Hematopoietic multipotent progenitor cell treated with erythropoietin and hydrocortisone succinate and interleukin-3 and kit ligand, for 6 days (in vitro differentiated cells): ENCODE measurements at regions not wholly inside any gene's neighbourhood (a gene's known extent, or its start where the extent isn't known, plus 50 kb on each side); places are given as distances from the start of the nearest gene placed in this dataset.
"Not testable (repeated sequence)": the region's sequence is repeated elsewhere in the genome, so short reads cannot be mapped to it uniquely, and the experiment has no call there.

Experiments
- DNase-seq: peaks from one replicate; pipeline ENCODE4 v3.0.0-alpha.2; 2015

DNA sequence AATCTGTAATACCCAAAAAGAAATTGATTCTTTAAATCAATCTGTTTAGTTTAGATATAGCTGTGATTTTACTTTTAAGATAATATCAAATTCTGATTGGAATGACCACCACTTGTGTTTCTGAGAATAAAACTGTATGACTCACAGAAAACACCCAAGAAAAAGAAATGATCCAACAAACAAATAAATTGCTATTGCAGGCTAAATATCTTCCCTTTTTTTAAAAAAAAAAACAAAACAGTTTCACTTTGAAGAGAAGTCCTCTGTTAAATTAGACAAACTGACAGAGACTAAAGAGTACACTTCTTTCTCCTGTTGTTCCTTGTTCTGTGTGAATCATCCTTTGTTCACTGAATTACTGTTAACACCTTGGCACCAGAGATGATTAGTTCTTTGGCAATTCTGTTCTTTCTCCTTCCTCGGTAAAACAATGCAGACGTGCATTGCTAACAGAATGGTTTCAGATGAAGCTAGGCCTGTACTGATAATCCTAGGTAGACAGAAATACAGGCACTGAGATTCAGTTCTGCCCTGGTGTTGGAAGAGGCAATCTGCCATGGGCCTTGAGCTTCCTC is 895.2 kb upstream of the CITED2 start:
- no peak for DNase-seq

DNA sequence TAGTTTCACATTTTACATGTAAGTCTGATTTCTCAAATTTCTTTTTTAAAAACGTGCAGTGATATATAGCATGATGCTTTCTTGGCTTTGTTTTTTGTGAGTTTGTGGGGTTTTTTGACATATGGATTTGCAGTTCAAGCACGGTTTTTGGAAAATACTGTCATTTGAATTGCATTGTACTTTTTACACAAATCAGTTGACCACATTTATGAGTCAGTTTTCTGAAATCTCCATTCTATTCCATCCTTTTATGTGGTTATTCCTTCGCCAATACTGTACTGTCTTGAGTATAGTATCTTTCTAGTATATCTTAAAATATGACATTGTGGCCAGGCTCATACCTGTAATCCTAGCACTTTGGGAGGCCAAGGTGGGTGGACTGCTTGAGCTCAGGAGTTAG is 890.0 kb upstream of the CITED2 start:
- no peak for DNase-seq

DNA sequence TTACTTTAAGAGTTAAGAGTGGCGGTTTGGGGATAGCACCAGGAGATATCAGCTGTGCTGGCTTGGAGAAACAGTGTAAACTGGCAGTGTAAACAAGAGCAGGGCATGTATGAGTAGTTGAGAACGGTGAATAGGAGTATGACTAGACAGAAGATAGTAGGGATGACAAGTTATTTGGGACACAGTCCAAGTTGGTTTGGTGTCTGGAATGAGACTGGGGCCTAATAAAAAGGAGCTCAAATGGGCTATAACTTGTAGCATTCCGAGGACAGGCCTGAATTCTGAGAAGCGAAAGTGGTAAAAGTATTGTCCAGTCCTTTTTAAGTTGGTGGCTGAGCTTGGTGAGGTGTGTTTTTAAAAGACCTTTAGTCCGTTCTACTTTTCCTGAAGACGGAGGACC is 883.9 kb upstream of the CITED2 start:
- DNase-seq, result not testable (repeated sequence)

DNA sequence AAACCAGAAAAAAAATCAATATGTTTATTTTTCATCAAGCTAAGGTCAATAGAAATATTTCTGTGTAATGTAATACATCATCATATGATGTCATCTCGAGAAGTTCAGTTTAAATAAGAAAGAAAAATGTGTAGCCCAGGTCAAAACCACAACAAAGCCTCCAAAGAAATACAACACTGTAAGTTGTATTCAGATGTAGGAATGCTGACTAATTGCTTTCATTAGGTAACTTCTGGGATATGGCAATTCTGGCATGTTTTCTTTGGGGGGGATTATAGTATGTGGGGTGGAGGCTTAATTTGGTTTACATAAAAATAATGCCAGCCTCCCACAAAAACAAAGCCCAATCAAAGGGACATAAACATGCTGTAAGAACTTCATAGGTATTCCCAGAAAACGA is 881.8 kb upstream of the CITED2 start:
- no peak for DNase-seq

DNA sequence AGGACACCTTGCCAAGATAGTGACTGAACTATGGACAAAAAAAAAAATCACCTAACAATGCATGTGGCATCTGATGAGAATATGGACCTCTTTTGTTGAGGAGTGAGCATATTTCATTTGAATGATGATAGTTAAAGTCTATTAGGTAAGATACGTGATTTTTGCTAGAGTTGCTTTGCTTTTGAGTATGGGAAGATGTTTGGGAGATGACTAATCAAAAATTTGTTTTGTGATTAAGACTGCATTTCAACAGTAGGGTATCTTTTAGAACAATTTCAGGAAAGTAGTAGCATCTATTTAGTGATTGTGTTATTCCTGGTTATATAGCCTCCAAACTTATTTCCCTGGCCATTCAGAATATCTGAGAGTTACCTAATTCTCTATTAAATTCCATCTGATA is 878.6 kb upstream of the CITED2 start:
- no peak for DNase-seq

DNA sequence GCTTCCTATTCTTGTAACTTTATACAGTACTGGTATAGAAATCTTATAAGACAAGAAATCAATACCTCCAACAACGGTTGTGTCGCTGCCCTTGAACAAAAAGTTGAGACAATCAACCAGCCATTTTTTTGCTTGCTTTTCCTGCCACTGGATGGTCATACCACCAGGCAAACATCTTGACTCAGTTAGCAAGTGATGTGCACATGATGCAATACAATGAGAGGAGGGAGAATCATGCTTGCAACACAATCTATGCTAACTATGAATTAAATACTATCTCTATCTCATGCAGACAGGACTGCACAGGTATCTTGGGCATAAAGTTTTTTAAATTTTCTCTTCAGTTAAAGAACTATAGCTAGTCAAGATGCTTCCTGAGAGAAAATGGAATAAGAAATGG is 877.7 kb upstream of the CITED2 start:
- no peak for DNase-seq

DNA sequence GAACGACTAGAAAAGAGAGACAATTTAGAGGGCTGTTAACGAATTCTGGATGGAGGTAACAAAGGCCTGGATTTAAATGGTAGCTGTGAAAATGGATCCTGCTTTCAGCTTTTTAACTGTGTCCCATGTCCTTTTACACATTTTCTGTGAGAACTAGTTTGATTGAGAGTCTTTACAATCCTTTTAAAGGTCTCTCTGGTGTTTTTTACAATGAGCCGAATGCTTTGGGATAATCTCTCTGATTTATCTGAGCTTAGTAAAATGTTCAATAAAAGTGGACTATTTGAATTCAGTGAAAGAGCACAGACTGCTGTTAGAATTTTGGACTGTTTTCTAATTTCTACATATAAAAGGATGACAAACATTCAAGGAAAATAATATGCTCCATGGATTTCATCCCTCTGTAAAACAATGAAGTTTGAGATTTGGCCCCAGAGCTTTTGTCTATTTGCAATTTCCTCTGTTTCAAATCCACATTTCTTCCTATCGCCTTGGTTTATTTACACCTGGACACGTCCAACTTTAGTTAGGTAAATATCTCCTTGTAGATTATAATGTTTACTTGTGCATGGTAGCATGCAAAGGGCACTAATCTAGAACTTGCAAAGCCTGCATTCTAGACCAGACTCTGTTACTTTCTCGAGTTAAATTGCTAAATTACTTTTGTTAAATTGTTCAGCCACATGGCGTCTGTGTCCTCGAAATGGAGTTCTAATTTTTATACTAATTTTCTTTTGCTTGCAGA is 871.0 kb upstream of the CITED2 start:
- no peak for DNase-seq

DNA sequence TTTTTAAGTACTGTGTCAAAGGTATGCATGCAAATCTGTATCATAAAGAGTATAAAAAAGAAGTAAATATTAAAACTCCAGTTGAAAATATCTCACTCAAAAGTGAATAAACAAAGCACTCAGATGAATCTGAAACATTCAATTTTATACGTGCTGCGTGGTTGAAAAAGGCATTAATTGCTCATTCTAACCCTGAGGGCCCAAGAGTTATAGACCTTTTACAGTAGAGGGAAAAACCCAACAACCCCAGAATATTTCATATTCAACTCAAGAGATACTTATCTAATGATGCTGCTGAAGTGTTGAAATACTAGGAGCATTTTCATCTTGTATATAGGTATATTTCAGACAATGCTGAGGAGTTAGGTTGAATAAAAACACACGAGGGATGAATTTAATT is 862.8 kb upstream of the CITED2 start:
- DNase-seq, result no peak

DNA sequence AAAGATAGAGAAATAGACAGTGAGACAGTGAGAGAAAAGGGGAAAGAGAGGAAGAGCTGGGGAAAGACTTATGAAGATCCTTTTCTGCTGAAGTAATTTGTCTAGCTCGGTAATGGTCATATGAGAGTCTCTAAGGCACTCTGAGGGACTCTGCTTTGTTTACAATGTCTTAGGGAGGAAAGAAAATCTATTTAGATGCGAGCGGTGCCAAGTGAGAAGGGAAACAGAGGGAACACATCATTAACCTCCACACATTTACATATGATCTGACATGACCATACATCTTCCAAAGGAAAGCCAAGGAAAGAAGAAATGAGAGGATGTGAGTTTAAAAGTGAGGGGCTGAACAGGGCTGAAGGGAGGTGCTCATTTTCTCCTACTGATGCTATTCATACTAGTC is 862.3 kb upstream of the CITED2 start:
- no peak for DNase-seq

DNA sequence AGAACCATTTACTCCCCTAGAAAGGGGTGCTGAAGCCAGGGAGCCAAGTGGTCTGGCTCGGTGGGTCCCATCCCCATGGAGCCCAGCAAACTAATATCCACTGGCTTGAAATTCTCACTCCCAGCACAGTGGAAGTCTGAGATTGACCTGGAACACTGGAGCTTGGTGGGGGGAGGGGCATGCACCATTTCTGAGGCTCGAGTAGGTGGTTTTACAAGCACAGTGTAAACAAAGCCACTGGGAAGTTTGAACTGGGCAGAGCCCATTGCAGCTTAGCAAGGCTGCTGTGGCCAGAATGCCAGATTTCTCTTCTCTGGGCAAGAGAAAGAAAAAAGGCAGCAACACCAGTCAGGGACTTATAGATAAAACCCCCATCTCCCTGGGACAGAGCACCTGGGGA is 855.8 kb upstream of the CITED2 start:
- DNase-seq, result no peak

DNA sequence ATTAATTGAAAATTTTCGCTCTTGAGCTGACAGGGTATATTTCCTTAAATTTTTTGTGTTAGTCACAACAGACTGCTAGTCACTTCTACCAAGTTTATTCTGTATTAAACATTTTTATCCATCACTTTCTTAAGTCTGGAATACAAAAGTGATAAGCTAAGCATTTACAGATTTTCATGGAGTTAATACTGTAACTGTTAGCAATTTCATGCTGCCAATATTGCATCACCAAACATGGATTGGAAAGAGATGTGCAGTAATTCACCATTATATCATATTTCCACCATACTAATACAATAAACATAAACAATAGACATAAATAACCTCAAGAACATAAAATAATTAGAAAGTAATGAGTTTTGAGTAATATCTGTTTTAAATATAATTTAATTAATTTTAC is 854.0 kb upstream of the CITED2 start:
- DNase-seq, result no peak

DNA sequence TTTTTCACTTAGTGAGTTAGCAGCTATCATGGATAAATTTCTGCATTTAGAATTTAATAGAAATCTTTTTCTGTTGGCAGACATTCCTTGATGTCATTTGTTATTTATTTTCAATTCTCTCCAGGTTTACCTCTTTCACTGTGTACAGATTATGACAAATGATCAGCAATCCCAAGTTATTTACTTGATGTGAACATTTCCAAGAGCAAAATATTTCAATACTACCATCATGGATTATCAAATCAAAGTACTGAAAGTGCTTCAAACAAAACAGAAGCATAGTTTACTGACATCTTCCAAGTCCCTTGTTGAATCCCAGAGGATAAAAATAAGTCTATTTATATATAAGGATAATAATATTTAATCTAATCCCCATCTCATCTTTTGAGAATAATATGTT is 852.2 kb upstream of the CITED2 start:
- no peak for DNase-seq

DNA sequence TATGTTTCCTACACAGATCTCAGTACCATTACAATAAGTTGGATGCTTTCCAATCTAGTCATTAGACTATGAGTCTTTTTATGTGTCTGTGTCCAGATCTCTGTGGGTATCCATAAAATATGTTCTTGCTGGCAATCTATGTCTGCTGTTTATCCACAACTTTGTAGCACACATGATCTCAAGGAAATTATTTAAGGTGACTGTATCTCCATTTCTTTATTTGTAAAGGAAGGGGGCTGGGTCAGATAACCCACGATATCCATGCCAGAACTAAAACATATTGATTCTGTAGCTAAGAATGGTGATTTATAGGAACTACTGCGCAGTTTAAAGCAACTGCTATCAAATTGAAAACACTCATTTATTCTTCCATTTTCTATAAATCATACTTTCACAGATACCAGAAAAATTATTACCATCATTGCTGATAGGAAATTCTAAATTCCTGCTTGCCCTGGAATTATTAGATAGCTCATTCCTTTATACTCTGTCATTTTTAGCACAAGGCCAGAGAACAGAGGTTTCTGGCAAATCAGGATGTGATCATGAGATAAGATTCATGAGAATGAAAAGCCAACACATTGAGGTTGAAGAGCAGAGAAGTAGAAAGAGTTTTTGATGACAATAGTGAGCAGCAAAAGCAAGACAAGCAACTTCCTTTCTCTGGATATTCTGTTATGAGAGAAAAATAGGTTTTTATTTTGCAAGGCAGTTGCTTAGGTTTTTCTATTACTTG is 851.4 kb upstream of the CITED2 start:
- DNase-seq, result no peak

DNA sequence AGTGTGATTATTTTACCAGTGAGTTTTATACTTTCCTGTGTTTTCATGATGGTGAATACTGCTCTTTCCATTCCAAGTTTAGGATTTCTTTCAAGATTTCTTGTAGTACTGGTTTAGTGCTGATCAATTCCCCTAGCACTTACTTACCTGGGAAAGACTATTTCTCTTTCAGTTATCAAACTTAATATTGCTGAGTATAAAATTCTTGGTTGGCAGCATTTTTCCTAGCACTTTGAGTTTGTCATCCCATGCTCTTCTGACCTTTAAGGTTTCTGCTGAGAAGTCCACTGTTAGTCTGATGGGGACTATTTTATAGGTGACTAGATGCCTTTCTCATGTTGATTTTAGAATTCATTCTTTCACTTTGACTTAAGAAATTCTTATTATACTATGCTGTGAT is 842.8 kb upstream of the CITED2 start:
- DNase-seq, result no peak

DNA sequence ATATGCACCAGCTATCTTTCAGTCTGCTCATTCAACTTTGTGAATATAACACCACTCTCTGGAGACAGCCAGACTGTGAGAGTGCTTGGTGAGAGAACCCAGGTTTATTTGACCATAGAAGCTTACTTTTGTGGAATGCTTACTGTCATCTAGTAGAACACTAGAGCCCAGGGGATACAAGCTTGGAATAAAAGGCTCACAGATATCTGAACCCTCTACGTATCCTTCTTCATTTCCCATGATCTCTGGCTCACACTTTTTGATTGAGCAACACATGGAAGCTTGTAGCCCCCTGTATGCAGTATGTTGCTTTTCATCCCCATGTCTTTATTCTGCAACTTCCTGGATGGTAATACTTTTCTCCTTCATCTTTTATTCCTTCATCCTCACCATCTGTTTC is 835.3 kb upstream of the CITED2 start:
- no peak for DNase-seq

DNA sequence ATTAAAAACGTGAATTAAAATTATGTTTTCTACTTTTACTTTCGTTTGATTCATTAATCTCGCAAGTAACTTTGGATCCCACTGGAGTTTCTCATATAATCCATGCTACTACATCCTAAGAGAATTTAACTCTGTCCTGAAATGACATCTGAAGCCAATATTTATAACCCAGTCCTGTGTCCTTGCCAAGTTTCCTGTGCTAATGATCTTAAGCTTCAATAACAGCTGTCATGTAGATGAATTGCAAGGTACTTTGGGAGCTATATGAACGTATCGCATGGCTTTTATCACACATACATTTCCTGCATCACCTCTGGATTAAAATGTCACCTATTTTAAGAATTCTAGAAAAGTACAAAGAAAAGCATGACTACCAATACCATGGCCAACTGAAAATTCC is 833.8 kb upstream of the CITED2 start:
- DNase-seq, result no peak

DNA sequence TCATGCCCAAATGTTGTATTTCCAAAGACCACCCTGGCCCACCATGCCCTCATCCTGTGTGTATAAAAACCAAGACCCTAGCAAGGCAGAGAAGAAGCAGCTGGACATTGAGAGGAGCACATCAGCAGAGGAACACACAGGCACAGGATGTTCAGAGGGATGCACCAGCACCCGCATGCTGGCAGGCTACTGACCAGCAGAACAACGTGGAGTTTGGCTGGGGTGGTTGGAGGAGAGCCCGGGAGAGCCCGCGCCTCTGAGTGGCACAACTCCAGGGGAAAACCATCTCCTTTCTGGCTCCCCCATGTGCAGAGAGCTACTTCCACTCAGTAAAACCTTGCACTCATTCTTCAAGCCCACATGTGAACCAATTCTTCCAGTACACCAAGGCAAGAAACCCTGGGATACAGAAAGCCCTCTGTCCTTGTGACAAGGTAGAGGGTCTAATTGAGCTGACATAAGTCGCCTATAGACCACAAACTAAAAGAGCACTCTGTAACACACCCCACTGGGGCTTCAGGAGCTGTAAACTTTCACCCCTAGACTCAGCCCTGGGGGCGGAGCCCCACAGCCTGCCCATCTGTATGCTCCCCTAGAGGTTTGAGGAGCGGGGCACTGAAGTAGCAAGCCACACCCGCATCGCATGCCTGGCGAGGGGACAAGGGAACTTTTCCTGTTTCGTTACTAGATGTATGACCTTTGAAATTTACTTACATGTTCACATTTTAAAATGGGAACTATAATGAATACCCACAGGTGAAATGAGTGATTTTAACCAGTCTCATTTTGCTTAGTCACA is 831.5 kb upstream of the CITED2 start:
- DNase-seq, result no peak

DNA sequence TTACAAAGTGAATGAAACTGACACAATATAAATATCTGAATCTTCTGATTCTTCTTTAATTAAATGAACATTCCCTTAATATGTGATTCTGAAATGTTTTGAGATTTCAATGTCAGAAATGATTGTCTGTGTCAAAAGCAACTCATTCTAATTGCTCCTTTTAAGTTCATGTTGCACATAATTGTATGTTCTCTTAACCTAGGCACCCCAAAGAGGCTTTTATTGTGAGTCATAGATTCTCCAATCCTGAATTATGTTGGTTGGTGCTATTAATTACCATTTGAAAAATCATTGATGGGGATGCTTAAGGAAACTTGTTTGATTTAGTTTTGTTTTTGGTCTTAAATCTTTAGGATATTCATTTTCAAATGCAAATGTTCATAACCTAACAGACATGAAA is 829.7 kb upstream of the CITED2 start:
- no peak for DNase-seq

DNA sequence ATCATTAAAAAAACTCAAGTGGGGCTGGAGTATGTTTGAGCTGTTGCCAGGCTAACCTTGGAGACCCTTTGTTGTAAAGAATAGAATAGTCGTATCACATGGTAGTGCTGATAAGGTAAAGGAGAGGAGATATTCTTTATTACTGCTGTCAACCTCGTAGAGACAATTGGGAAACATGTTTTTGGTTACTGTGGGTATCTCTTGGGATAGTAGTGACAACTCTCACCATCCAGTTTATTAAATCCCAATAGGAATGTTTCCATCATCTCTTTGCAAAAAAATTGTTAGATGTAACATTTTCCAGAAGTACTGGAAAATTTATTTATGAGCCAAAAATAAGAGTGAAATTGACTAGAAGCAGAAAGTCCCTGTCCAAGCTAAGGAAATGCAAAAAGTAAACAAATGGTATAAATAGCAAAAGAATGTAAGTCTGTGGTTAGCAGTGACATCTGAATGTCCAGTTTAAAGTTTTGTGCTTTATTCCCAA is 829.3 kb upstream of the CITED2 start:
- no peak for DNase-seq

DNA sequence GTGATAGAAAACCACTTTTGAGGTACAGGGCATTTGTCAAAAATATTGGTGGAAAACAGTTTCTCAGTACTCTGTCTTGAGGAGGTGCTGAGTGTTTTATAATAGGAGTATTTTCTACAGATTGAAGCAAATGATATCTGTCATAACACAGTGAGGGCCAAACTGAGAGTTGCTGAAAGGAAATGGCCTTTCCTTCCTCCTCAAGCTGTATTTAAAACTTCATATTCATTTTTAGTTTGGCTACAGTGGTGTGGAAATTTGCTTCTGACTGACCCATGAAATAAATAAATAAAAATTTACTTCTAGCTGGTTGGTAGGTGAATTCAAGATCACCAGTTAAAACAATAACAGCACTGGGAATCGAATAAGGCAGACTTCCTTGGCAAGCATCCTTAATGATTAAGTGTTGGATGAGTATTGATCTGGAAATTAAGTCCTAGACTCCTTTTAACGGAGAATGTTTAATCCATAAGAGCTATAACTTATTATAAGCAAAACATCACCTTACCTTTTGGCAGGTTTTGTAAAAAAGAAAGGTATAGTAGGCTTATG is 828.6 kb upstream of the CITED2 start:
- DNase-seq, result no peak

DNA sequence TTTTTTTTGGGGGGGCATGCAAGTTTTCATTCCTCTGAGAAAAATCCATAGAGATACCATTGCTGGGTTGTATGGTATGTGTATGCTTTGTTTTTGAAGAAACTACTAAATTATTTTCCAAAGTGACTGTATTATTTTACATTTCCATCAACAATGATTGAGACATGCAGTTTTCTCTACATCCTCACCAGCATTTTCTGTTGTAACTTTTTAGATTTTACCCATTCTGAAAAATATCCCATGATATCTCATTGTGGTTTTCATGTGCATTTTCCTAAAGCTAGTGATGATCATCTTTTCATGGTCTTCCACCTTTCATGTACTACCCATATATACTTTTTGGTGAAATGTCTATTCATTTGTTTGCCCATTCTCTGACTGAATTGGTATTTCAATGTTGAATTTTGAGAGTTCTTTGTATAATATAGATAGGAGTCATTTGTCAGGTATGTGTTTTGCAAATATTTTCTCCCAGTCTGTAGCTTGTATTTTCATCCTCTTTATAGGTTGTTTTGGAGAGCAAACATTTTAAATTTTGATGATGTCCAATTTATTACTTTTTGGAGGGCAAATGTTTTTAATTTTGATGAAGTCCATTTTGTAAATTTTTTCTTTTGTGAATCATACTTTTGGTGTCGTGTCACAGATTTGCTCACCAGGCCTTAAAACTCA is 827.5 kb upstream of the CITED2 start:
- no peak for DNase-seq

DNA sequence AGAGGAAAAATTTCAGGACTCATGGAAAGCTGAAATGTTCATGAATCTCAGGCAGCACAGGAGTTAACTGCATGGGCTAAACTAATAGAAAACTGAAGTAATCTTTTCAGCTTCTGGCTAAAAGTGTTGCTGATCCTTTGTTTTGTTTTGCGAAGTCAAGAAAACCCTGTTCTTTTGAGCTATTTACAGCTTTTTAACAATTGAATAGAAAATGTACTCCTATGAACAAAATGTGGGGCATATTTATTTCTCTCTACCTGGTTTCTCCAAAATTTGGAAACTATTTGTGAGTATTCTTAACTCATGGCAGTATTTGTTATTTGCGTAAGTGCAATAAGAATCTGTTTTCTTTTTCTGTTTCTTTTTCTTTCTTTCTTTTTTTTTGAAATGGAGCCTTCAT is 818.8 kb upstream of the CITED2 start:
- DNase-seq, result no peak

DNA sequence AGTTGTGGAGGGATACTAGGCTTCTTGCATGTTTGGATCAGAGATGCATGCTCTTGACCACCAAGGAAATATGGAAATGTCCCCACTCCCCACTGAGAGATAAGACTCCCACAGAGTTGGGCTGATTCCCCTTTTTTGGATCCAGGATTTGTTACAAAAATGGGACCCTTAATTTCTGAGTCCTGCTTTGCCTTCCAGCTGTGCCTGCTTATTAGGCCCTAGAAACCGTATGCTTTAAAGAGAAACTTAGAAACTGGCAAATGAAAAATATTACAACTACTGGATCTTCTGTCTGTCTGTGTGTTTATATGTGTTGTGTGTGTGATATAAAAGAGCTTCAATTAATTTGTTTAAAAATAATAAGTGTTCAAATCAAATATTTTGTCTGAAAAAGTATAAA is 817.6 kb upstream of the CITED2 start:
- no peak for DNase-seq
